ENCODE measurements at regions not wholly inside any gene's neighbourhood (a gene's known extent, or its start where the extent isn't known, plus 50 kb on each side); places are given as distances from the start of the nearest gene placed in this dataset.

DNA sequence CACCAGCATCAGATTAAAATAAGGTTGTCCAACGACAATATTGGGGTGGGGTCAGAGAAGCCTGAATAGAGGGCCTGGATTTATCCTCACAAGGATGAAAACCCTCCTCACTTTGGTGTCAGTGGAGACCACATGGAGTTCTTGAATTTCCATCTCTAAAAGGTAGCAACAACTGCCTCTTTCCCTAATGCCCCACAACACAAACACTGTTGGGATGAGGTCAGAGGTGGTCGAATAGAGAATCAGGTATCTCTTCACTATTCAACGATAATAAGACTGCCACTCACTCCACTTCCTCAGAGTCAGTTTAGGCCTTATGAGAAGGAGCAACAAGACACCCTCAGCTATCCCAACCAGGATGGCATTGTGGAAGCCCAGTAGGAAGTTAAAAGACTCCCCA, 596.1 kb downstream of the HTR1B start:
- TF ChIP-seq TAF1 (IDR thresholded peaks at IDR 0.05; ENCODE audit: low read depth, low read length) (no peak), POLR2AphosphoS5 (IDR thresholded peaks at IDR 0.05; ENCODE audit: low read depth, low read length) (no peak), POLR2A (IDR thresholded peaks at IDR 0.05; ENCODE audit: low read depth, low read length) (no peak), PAX5 (IDR thresholded peaks at IDR 0.05; ENCODE audit: insufficient read depth, low read length, severe bottlenecking) (no peak), SPI1 (IDR thresholded peaks at IDR 0.05; ENCODE audit: low read depth, low read length) (no peak), POU2F2 (IDR thresholded peaks at IDR 0.05; ENCODE audit: low read depth, low read length) (no peak)

Data from GM12891 (cell line).